ENCODE measurements at regions not wholly inside any gene's neighbourhood (a gene's known extent, or its start where the extent isn't known, plus 50 kb on each side); places are given as distances from the start of the nearest gene placed in this dataset.

DNA sequence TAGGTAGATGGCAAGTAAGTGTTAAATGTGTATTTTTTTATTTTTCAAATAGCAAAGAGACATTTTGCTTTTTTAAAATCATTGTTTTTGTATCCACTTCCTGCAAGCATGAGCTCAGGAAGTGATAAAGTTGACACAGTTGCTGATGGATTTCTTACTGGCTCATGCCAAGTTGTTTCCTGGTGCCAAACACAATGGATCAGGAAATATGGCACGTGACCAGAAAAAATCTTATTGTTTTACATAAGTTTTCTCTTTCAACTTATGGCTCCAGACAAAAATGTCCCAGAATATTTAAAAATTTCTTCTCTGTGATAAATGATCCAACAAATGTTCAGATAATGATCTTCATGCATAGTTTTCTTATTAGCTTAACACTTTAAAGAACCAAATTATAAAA lies 1279.1 kb upstream of the FLRT2 start:
- Mint-ChIP-seq H3K9me3 (ENCODE audit: low read depth) (peaks cover 15% of the 10 kb centered on the region), H3K4me1 (no peaks in the 10 kb centered on the region), H3K27ac (no peak overlapping the region), H3K4me3 (no peak overlapping the region), H3K27me3 (no peaks in the 10 kb centered on the region), H3K36me3 (no peaks in the 10 kb centered on the region)
- DNase-seq, result no peak
- no peak for ATAC-seq
- CTCF ChIA-PET, result no interaction called here

DNA sequence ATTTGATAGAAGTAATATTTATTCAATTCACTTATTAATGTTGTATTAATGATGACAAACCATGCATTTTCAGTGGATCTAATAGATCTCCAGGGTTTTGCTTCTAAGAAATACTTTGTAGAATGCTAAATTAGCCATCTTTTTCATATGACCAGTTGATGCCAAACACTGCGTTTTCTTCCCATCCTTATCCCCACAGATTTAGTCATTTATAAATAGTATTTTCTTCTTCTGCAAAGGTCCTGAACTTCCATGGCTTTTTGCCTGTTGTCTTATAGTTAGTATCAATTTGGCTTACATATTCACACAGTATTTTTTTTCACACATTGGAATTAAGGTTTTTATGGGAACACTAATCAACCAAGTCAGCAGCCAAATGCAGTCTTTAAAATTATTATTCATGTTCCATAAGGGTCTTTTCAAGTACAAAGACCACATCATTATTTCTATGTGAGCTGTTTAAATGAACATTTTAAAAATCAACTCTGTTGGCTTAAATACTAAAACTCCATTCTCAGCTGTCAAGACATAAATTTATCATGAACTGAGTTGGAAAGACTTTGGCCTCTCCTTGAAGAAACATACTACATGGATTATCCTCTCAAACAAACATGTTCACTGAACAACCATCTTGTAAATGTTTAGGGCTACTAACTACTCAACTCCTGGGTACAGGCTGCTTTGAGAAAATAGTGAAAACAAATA lies 1278.4 kb upstream of the FLRT2 start:
- no peak overlapping the region for H3K4me3 Mint-ChIP-seq
- no peaks in the 10 kb centered on the region for H3K4me1 Mint-ChIP-seq
- CTCF ChIA-PET, result no interaction called here
- H3K36me3 Mint-ChIP-seq, result no peaks in the 10 kb centered on the region
- H3K27ac Mint-ChIP-seq, result no peak overlapping the region
- H3K9me3 Mint-ChIP-seq (ENCODE audit: low read depth), result peaks cover 15% of the 10 kb centered on the region
- DNase-seq (no peak), ATAC-seq (no peak)
- H3K27me3 Mint-ChIP-seq, result no peaks in the 10 kb centered on the region

DNA sequence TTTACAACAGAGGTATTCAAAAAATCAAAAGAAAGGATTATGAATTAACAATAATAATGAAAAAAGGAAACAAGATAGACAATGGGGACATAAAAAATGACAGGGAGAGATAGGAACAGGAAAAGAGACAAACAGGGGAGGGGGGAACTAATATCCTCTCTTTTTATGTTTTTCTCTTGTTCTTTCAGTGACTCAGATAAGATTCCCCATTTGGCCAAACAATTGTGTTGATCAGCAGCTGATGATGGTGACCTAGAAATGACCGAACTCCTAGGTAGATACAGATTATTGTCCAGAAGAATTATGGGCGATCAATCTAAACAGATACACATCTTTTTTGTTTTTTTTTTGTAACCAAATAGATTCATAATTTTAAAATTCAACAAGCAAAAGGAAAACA lies 1277.2 kb upstream of the FLRT2 start:
- no peak overlapping the region for H3K27ac Mint-ChIP-seq
- CTCF ChIA-PET, result no interaction called here
- no peak for DNase-seq

DNA sequence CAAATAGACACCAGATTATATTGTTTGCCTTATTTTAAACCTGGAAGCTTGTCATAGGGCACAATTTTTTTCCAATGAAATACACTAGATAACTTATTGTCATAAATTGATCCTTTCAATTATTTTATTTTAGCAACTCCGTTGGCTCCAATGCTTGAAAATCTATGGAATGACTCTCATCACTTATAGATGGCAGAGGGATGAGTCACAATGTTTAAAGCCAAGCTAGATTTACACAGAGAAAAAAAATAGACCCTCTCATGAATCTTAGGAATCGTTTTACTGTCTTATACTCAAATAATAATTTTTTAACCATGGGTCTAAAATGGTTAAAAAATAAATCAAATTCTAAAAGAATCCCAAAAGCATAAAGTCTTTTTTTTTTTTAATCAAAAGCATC lies 1276.6 kb upstream of the FLRT2 start:
- DNase-seq (no peak), ATAC-seq (no peak)
- Mint-ChIP-seq H3K4me3 (no peak overlapping the region), H3K4me1 (no peaks in the 10 kb centered on the region), H3K27ac (no peak overlapping the region), H3K27me3 (no peaks in the 10 kb centered on the region), H3K9me3 (ENCODE audit: low read depth) (peaks cover 8% of the 10 kb centered on the region), H3K36me3 (no peaks in the 10 kb centered on the region)
- CTCF ChIA-PET, result no interaction called here

More for the DNA sequence above, 1277.2 kb upstream of the FLRT2 start:
- H3K9me3 Mint-ChIP-seq (ENCODE audit: low read depth), result peaks cover 12% of the 10 kb centered on the region
- no peaks in the 10 kb centered on the region for H3K27me3 Mint-ChIP-seq
- H3K4me1 Mint-ChIP-seq, result no peaks in the 10 kb centered on the region
- no peaks in the 10 kb centered on the region for H3K36me3 Mint-ChIP-seq
- no peak overlapping the region for H3K4me3 Mint-ChIP-seq
- no peak for ATAC-seq

DNA sequence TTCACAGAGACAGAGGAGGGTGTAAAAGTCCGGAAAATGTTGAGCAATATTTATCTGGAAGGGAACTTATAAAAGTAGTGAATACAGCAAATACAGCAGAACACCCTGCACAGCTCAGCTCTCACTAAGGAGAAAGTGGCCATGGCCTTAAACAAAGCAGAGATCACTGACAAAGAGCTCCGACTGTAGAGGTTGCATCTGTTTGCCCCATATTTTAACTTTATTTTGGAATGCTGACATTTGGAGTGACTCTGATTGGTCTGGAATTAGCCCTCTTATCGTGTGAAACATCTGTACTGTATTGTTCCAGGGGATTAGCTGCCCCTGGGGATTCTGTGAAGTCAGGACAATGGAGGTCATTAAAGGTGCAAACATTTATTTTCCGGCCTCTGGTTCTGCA lies 1275.7 kb upstream of the FLRT2 start:
- peaks cover 11% of the 10 kb centered on the region for H3K9me3 Mint-ChIP-seq (ENCODE audit: low read depth)
- DNase-seq (no peak), ATAC-seq (no peak)
- H3K36me3 Mint-ChIP-seq, result no peaks in the 10 kb centered on the region
- no peaks in the 10 kb centered on the region for H3K27me3 Mint-ChIP-seq
- H3K4me3 Mint-ChIP-seq, result no peak overlapping the region
- H3K27ac Mint-ChIP-seq, result no peak overlapping the region
- no peaks in the 10 kb centered on the region for H3K4me1 Mint-ChIP-seq
- CTCF ChIA-PET, result no interaction called here

DNA sequence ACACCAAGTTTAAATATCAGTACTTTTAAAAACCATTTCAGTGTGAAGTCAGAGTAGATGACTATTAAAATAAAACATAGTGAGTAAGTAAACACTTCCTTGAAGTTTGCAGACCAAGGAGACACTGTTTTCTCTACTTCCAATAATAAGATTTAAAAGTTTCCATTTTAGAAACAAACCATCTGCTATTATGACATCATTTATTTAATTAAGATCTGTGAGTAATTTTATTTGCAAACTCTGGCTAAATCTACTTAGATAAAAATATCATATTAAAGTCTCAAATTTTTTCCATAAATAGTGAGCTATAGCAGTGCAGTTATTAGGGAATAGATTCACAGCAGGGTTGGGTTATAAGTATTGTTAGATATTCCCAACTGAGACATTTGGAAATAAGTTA lies 1267.0 kb upstream of the FLRT2 start:
- Mint-ChIP-seq H3K9me3 (ENCODE audit: low read depth) (peaks cover 11% of the 10 kb centered on the region), H3K4me3 (no peak overlapping the region), H3K27ac (no peak overlapping the region), H3K36me3 (no peaks in the 10 kb centered on the region), H3K27me3 (no peaks in the 10 kb centered on the region), H3K4me1 (no peaks in the 10 kb centered on the region)
- ATAC-seq, result no peak
- no peak for DNase-seq
- CTCF ChIA-PET, result no interaction called here

DNA sequence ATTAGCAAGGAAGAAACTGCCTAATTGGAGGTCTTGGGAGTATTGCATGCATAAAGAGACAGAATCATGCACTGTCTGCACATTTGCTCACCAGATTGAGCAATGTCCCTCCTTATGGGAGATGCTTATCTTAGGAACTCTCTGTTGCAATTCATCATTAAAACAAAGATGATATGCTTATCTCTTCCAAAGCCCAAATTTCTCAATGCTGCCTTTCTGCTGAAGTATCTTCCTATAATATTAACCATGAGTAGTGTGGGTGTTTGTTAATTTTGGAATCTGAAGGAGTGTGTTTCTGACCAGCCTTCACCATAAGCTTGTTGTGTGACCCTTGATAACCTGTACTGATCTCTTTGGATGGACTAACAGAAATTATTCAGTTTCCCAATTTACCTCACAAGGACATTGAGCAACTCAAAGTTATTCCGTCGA lies 1257.6 kb upstream of the FLRT2 start:
- Mint-ChIP-seq H3K4me1 (no peaks in the 10 kb centered on the region), H3K27me3 (no peaks in the 10 kb centered on the region), H3K4me3 (no peak overlapping the region), H3K27ac (no peak overlapping the region), H3K9me3 (ENCODE audit: low read depth) (peaks cover 5% of the 10 kb centered on the region), H3K36me3 (no peaks in the 10 kb centered on the region)
- no peak for DNase-seq
- CTCF ChIA-PET, result no interaction called here
- no peak for ATAC-seq

DNA sequence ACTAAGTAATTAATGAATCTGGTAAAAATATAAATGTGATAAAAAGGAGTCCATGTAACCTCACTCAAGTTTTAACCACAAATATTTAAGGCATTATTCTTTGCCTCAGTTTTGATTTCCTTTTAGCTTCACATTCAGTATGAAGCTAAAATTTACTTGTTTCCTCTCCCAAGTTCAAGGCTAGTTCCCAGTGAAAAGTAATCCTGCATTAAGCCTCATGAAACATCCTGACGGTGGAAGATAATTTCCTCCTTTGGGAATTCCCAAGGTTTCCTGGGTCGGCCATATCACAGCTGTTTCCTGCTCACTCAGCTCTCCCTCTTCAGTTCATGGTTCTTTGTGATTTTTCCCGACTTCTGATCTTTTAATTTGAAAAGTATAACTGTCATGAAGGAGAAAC lies 1256.8 kb upstream of the FLRT2 start:
- Mint-ChIP-seq H3K27ac (no peak overlapping the region), H3K27me3 (no peaks in the 10 kb centered on the region), H3K4me1 (no peaks in the 10 kb centered on the region), H3K9me3 (ENCODE audit: low read depth) (peaks cover 5% of the 10 kb centered on the region), H3K4me3 (no peak overlapping the region), H3K36me3 (no peaks in the 10 kb centered on the region)
- DNase-seq, result no peak
- CTCF ChIA-PET, result no interaction called here
- ATAC-seq, result no peak

DNA sequence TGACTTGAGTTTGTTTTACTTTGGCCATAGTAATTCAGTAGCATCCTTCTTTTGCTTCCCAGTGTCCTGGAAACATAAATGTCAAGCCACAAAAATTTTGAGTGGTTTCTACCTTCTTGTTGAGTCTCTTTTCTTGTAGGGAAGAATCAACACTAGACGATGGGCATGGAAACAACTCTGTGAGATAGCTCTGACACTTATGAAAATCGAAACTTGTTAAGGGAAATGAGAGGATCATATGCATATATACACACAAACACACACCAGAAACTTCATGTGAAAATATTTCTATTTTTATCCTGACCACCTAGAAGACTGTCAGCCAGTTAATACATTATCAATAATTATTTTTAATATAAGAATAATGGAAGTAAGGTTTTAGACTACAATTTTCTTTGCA lies 1247.3 kb upstream of the FLRT2 start:
- no peak for DNase-seq
- Mint-ChIP-seq H3K9me3 (ENCODE audit: low read depth) (peaks cover 4% of the 10 kb centered on the region), H3K27ac (no peak overlapping the region), H3K4me3 (no peak overlapping the region), H3K27me3 (no peaks in the 10 kb centered on the region), H3K4me1 (no peaks in the 10 kb centered on the region), H3K36me3 (no peaks in the 10 kb centered on the region)
- ATAC-seq, result no peak
- CTCF ChIA-PET, result no interaction called here

DNA sequence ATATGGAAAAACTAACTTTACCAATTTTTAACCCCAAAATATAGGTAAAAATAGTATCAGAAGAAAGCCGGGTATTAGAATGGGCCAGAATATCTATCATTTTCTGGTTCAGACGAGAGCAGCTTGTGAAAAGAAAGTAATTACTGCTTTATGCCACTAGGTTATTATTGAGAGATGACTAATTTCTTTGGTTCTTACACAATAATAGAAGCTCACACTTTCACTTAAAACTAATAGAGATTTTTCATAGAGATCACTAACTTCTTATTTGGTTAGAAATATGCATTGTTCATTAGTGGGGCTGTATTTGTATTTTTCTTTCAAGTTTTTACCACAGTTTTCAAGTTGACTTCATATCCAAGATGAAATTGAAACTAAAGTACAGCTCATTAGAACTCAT lies 1241.2 kb upstream of the FLRT2 start:
- H3K4me1 Mint-ChIP-seq, result no peaks in the 10 kb centered on the region

DNA sequence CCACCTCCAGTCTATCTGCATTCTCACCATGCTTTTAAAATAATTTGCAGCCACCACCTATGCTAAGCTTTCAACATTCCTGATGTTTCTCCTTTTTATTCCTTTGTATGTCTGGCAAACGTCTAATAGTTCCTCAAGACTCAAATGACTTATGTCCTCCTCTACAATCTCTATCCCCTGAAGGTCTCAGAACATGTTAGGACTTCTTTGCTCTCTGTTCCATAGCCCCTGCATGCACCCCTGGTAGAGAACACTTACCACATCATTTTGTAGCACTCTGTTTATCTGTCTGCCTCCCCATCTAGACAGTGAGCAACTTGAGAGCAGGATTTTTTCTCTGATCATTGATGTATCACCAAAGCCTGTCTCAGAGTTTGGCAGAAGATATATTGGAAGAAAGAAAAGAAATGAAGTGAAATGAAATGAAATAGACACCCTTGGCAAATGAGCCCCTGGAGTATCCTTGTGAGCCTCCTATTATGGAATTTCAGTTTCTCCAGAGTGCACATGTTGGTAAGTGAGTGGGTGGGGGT lies 1231.2 kb upstream of the FLRT2 start:
- no peaks in the 10 kb centered on the region for H3K36me3 Mint-ChIP-seq
- no peaks in the 10 kb centered on the region for H3K9me3 Mint-ChIP-seq (ENCODE audit: low read depth)
- CTCF ChIA-PET, result no interaction called here
- no peak for DNase-seq
- no peak for ATAC-seq
- no peak overlapping the region for H3K4me3 Mint-ChIP-seq
- H3K27ac Mint-ChIP-seq, result no peak overlapping the region
- no peaks in the 10 kb centered on the region for H3K27me3 Mint-ChIP-seq
- no peaks in the 10 kb centered on the region for H3K4me1 Mint-ChIP-seq

More for the DNA sequence above, 1241.2 kb upstream of the FLRT2 start:
- CTCF ChIA-PET, result interaction anchor here (1.5 kb wide), 1 partner anchor 23 kb away, joined by 3 read pairs; no protein-coding TSS in a partner anchor
- Mint-ChIP-seq H3K27me3 (no peaks in the 10 kb centered on the region), H3K9me3 (ENCODE audit: low read depth) (peaks cover 11% of the 10 kb centered on the region), H3K36me3 (no peaks in the 10 kb centered on the region), H3K27ac (no peak overlapping the region), H3K4me3 (no peak overlapping the region)
- no peak for ATAC-seq
- DNase-seq, result no peak

DNA sequence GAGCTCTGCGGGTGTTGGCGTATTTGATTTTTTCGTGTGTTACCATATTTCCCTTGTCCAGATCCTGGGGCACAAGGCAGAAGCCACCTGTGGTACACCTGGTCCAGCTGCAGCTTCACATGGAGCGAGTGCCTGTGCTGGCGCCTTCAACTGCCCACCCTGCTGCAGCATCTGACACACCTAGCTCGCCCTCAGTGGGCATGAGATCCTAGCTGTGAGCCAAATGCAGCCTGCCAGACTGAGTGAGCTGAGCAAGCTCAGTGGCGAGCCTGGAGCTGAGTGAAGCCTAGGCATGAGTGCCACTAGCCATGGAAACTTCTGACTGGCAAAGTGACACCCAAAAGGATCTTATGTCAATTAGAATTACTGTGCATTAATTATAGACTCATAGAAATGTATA lies 1226.8 kb upstream of the FLRT2 start:
- no peaks in the 10 kb centered on the region for H3K36me3 Mint-ChIP-seq
- H3K4me1 Mint-ChIP-seq, result no peaks in the 10 kb centered on the region
- no peak overlapping the region for H3K27ac Mint-ChIP-seq
- no peak for ATAC-seq
- CTCF ChIA-PET, result no interaction called here
- DNase-seq, result no peak
- H3K9me3 Mint-ChIP-seq (ENCODE audit: low read depth), result peaks cover 15% of the 10 kb centered on the region
- no peaks in the 10 kb centered on the region for H3K27me3 Mint-ChIP-seq
- no peak overlapping the region for H3K4me3 Mint-ChIP-seq

DNA sequence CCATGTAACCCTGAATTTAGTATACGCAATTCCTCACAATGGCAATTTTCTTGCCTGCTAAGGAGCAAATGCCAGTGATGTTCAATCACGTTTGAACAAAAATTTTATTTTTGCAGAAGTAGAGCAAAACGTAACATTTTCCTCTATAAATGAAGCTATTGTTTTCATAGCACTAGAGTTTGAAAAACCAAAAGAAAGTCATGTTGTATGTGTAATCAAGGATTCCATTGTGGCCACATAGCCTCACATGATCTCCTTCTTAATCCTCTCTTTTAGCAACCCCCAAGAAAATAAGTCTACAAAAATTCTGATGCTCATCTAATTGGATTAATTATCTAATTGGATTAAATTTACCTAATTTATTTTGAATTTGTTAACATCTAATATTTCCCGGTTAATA lies 1217.4 kb upstream of the FLRT2 start:
- Mint-ChIP-seq H3K9me3 (ENCODE audit: low read depth) (peaks cover 14% of the 10 kb centered on the region), H3K27me3 (no peaks in the 10 kb centered on the region), H3K36me3 (no peaks in the 10 kb centered on the region), H3K4me3 (no peak overlapping the region), H3K4me1 (no peaks in the 10 kb centered on the region), H3K27ac (no peak overlapping the region)
- ATAC-seq, result no peak
- CTCF ChIA-PET, result no interaction called here
- DNase-seq, result no peak

DNA sequence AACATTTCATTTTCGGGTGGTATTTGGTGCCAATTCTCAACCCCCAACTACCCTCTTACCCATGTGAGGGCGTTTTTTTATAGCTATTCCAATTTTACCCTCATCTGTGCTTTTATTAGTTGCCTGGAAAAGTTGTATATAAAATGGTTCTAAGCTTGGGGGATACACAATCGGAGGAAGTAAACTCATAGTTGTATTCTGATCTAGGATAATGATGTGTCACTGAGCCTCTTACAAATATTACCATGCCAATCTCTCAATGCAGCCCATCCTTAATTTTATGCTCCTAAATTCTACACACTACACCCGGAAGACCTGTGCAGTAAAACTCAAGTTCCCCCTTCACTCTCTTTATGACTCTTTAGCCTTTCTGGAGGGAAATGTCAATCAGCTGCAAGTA lies 1206.5 kb upstream of the FLRT2 start:
- no peak for DNase-seq
- CTCF ChIA-PET, result no interaction called here
- no peak overlapping the region for H3K4me3 Mint-ChIP-seq
- no peak overlapping the region for H3K27ac Mint-ChIP-seq
- ATAC-seq, result no peak
- peaks cover 12% of the 10 kb centered on the region for H3K9me3 Mint-ChIP-seq (ENCODE audit: low read depth)
- no peaks in the 10 kb centered on the region for H3K4me1 Mint-ChIP-seq
- H3K27me3 Mint-ChIP-seq, result no peaks in the 10 kb centered on the region
- no peaks in the 10 kb centered on the region for H3K36me3 Mint-ChIP-seq

DNA sequence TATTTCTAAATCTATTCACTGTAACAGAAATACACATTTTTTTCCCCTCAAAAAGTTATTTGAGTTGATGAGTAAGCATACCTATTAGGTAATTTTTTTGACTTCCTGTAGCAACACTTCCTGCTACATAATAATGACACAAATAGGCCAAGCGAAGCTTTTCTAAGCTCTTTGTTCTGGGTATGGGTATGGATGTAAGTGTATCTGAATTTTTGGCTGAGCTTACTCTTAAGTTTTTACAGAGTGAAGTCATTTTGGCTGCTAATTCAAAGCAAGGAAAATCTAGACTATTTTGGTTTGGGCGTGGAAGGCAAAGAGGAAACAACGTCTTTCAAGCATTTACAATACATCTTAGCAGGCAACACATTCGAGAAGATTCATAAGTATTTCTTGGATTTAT lies 1206.0 kb upstream of the FLRT2 start:
- Mint-ChIP-seq H3K9me3 (ENCODE audit: low read depth) (peaks cover 16% of the 10 kb centered on the region), H3K36me3 (no peaks in the 10 kb centered on the region), H3K27me3 (no peaks in the 10 kb centered on the region), H3K27ac (no peak overlapping the region), H3K4me1 (no peaks in the 10 kb centered on the region), H3K4me3 (no peak overlapping the region)
- CTCF ChIA-PET, result no interaction called here
- ATAC-seq (no peak), DNase-seq (no peak)

Data from activated CD8-positive, alpha-beta memory T cell treated with anti-CD3 and anti-CD28 coated beads, Interleukin-2, amount 10 ng/mL, durations not matched to agents 7 days and 5 days (primary cell).